Choroid plexus epithelial cell (primary cell): ENCODE measurements at regions not wholly inside any gene's neighbourhood (a gene's known extent, or its start where the extent isn't known, plus 50 kb on each side); places are given as distances from the start of the nearest gene placed in this dataset.
A peak's percentile ranks its signal among the peaks of the same experiment; 100 is the strongest.

ENCODE experiments used
- DNase-seq: peaks from one replicate; pipeline ENCODE4 v3.0.0-alpha.2; 2010; ENCODE audit warnings: low read depth
- H3K4me3 ChIP-seq: 2 replicates; pipeline ENCODE4 v1.5.1; 2011; ENCODE audit warnings: low read depth, mild to moderate bottlenecking, control low read depth, low read length, moderate library complexity
- CTCF ChIP-seq: conservative IDR thresholded peaks from 2 replicates; pipeline ENCODE4 v1.5.1; 2011; ENCODE audit warnings: low read depth, mild to moderate bottlenecking, control low read depth, inconsistent platforms, low read length, moderate library complexity

- no peak for TF ChIP-seq CTCF
- no peak for DNase-seq
- H3K4me3 ChIP-seq, result no peak overlapping the region
Observed at GRCh38 chrX:7414753-7415152, 266.8 kb upstream of the PUDP start.

GRCh38 chrX:7412840-7413239 is 264.9 kb upstream of the PUDP start:
- no peak for DNase-seq
- no peak overlapping the region for H3K4me3 ChIP-seq
- no peak for TF ChIP-seq CTCF

GRCh38 chrX:7409866-7410265 is 261.9 kb upstream of the PUDP start:
- no peak for TF ChIP-seq CTCF
- no peak for DNase-seq
- no peak overlapping the region for H3K4me3 ChIP-seq

- H3K4me3 ChIP-seq, result no peak overlapping the region
- DNase-seq, result no peak
- no peak for TF ChIP-seq CTCF
Observed at GRCh38 chrX:7399373-7399772, 251.4 kb upstream of the PUDP start.

GRCh38 chrX:7390441-7390840 is 242.5 kb upstream of the PUDP start:
- no peak for TF ChIP-seq CTCF
- no peak for DNase-seq
- no peak overlapping the region for H3K4me3 ChIP-seq

- DNase-seq, result peak; percentile 13
- H3K4me3 ChIP-seq, result no peak overlapping the region
Observed at GRCh38 chrX:7389576-7389975, 241.6 kb upstream of the PUDP start.

More at GRCh38 chrX:7389576-7389975, 241.6 kb upstream of the PUDP start:
- TF ChIP-seq CTCF, result no peak
